ENCODE measurements at regions not wholly inside any gene's neighbourhood (a gene's known extent, or its start where the extent isn't known, plus 50 kb on each side); places are given as distances from the start of the nearest gene placed in this dataset.
A peak's percentile ranks its signal among the peaks of the same experiment; 100 is the strongest.

DNA sequence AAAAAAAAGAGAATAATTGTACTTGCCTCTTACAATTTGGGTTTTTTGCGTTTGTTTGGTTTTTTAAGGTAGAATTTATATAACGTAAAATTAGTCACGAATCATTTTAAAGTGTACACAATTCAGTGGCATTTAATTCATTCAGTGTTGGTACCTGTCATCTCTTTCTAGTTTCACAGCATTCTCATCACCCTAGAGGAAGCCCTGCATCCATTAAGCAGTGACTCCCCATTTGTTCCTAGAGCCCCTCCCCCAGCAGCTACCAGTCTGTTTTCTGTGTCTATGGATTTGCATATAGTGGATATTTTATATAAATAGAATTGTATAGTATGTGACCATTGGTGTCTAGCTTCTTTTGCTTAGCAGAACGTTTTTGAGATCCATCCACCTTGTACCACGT lies 233.2 kb upstream of the FMN2 start:
- no peak for DNase-seq (ENCODE audit: low read depth in 1 of 2, low spot score in 1 of 2)
- no peak for TF ChIP-seq GABPA (IDR thresholded peaks at IDR 0.05; ENCODE audit: low read depth)
- H3K4me3 ChIP-seq (replicated peaks; ENCODE audit: insufficient read depth, low read length): no peak overlapping the region
- H3K27me3 ChIP-seq (ENCODE audit: insufficient read depth, poor library complexity, severe bottlenecking): no peaks in the 10 kb centered on the region
- H3K27ac ChIP-seq (replicated peaks): no peak overlapping the region

DNA sequence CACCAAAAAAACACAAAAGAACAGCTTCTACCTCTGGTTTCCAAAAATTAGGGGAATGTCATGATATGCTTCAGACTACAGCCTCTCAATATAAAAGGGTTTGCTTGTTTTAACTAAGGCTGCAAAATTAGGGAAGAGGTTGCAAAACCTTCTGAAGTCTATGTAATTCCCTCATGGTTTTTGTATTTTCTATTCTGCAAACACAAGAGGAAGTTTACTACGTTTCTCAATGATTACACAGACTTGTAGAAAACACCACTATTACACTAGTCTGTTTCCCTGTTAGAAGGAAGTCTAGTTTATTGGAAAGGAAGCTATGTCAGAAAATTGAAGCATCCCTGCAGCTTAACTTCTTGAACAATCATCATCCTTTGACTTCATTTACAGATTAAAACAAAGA lies 229.7 kb upstream of the FMN2 start:
- DNase-seq (ENCODE audit: low read depth in 1 of 2, low spot score in 1 of 2): peak; percentile 3 to 5
- H3K27ac ChIP-seq (replicated peaks): 0 out of 2 replicates have a peak overlapping the region, but pooled peaks have one; percentile 21
- TF ChIP-seq POLR2AphosphoS5 (IDR thresholded peaks at IDR 0.05; ENCODE audit: low read depth): no peak
- TF ChIP-seq SPI1 (IDR thresholded peaks at IDR 0.05; ENCODE audit: borderline replicate concordance, low read depth): peak; percentile 51; the same call in 1 of the 2 replicates
- TF ChIP-seq, protein P1, sequence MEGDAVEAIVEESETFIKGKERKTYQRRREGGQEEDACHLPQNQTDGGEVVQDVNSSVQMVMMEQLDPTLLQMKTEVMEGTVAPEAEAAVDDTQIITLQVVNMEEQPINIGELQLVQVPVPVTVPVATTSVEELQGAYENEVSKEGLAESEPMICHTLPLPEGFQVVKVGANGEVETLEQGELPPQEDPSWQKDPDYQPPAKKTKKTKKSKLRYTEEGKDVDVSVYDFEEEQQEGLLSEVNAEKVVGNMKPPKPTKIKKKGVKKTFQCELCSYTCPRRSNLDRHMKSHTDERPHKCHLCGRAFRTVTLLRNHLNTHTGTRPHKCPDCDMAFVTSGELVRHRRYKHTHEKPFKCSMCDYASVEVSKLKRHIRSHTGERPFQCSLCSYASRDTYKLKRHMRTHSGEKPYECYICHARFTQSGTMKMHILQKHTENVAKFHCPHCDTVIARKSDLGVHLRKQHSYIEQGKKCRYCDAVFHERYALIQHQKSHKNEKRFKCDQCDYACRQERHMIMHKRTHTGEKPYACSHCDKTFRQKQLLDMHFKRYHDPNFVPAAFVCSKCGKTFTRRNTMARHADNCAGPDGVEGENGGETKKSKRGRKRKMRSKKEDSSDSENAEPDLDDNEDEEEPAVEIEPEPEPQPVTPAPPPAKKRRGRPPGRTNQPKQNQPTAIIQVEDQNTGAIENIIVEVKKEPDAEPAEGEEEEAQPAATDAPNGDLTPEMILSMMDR (IDR thresholded peaks at IDR 0.05; ENCODE audit: insufficient read depth, low read length): no peak
- H3K27me3 ChIP-seq (ENCODE audit: insufficient read depth, poor library complexity, severe bottlenecking): no peaks in the 10 kb centered on the region
- no peak overlapping the region for H3K4me3 ChIP-seq (replicated peaks; ENCODE audit: insufficient read depth, low read length)

DNA sequence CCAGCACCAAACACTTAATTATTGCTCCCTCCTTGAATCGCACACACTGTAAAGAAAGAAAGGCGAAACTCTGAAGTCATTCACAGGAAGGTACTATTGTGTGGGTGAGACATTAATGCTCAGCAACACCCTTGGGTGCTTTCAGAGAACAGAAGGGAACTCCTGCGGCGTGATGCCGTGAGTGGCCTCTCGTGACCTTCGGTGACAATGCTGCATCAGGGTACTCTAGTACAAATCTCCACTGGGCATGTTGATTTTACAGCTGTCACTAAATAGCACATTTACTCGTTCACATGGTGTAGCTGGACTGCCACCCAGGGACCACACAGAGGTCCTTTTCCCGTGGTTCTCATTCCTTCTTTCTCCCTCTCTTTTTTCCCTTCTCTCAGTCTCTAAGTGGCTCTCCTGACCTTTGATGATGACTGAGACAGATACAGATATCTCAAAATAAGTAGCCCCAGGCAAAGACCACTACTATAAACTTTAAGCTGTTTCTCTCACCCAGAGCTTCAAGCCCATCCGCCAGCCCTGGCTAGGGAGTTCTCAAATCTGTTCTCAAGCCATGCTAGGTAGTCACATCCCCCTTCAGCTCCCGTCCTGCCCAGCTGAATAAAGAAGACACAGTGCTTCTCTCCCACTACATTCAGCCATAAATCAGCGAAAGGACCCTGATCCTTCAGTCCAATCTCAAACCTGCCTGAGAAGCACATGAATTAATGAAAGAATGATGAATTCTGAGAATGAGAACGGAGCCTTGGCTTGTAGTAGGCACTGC lies 223.4 kb upstream of the FMN2 start:
- no peak for DNase-seq (ENCODE audit: low read depth in 1 of 2, low spot score in 1 of 2)
- Histone ChIP-seq H3K4me3 (replicated peaks; ENCODE audit: insufficient read depth, low read length) (no peak overlapping the region), H3K27ac (replicated peaks) (no peak overlapping the region), H3K27me3 (ENCODE audit: insufficient read depth, poor library complexity, severe bottlenecking) (no peaks in the 10 kb centered on the region)
- TF ChIP-seq GABPA (IDR thresholded peaks at IDR 0.05; ENCODE audit: low read depth) (no peak), SPI1 (IDR thresholded peaks at IDR 0.05; ENCODE audit: borderline replicate concordance, low read depth) (no peak), POLR2AphosphoS5 (IDR thresholded peaks at IDR 0.05; ENCODE audit: low read depth) (no peak)
- TF ChIP-seq, protein P2, sequence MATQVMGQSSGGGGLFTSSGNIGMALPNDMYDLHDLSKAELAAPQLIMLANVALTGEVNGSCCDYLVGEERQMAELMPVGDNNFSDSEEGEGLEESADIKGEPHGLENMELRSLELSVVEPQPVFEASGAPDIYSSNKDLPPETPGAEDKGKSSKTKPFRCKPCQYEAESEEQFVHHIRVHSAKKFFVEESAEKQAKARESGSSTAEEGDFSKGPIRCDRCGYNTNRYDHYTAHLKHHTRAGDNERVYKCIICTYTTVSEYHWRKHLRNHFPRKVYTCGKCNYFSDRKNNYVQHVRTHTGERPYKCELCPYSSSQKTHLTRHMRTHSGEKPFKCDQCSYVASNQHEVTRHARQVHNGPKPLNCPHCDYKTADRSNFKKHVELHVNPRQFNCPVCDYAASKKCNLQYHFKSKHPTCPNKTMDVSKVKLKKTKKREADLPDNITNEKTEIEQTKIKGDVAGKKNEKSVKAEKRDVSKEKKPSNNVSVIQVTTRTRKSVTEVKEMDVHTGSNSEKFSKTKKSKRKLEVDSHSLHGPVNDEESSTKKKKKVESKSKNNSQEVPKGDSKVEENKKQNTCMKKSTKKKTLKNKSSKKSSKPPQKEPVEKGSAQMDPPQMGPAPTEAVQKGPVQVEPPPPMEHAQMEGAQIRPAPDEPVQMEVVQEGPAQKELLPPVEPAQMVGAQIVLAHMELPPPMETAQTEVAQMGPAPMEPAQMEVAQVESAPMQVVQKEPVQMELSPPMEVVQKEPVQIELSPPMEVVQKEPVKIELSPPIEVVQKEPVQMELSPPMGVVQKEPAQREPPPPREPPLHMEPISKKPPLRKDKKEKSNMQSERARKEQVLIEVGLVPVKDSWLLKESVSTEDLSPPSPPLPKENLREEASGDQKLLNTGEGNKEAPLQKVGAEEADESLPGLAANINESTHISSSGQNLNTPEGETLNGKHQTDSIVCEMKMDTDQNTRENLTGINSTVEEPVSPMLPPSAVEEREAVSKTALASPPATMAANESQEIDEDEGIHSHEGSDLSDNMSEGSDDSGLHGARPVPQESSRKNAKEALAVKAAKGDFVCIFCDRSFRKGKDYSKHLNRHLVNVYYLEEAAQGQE (IDR thresholded peaks at IDR 0.05; ENCODE audit: insufficient replicate concordance, low read depth): no peak
- TF ChIP-seq, protein P1 (IDR thresholded peaks at IDR 0.05; ENCODE audit: insufficient read depth, low read length): no peak

DNA sequence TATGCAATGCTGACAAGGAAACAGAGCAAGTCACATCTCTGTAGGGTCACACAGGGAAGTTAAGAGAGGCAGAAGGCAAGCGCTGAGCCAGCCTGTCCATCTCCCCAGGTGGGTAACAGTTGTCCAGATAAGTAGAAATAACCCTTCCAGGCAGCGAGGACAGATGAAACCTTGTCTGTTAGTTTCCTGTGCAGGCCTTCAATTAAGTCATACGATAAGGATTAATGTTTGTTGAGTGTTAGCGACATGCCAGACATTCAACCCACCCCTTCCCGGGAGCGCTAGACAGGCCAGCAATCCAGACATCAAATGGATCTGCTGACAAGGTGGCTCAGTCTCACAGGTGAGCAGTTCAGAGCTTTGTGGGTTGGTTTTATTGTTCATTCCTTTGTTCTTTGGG lies 221.5 kb upstream of the FMN2 start:
- DNase-seq (ENCODE audit: low read depth in 1 of 2, low spot score in 1 of 2): no peak
- TF ChIP-seq GABPA (IDR thresholded peaks at IDR 0.05; ENCODE audit: low read depth): no peak
- Histone ChIP-seq H3K27me3 (ENCODE audit: insufficient read depth, poor library complexity, severe bottlenecking) (no peaks in the 10 kb centered on the region), H3K27ac (replicated peaks) (no peak overlapping the region), H3K4me3 (replicated peaks; ENCODE audit: insufficient read depth, low read length) (no peak overlapping the region)

DNA sequence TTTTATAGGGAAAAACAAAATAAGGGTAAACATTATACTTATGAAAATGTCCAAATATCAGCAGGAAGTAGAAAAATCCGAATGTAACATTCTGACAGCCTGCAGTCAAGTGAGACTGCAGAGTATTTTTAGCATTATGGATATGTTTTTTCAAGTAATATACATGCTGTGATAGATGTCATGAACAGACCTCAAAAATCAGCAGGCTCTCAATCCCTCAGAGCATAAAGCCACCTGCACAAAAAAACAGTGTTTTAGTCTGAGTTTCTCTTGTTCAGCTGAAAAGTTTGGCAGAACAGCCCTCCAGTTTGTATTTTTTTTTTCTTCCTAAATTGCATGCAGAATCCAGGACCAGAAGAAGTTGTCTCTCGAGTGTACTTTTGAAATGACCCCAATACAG lies 219.1 kb upstream of the FMN2 start:
- DNase-seq (ENCODE audit: low read depth in 1 of 2, low spot score in 1 of 2): no peak
- Histone ChIP-seq H3K27me3 (ENCODE audit: insufficient read depth, poor library complexity, severe bottlenecking) (no peaks in the 10 kb centered on the region), H3K27ac (replicated peaks) (no peak overlapping the region), H3K4me3 (replicated peaks; ENCODE audit: insufficient read depth, low read length) (no peak overlapping the region)
- TF ChIP-seq, protein P2 (IDR thresholded peaks at IDR 0.05; ENCODE audit: insufficient replicate concordance, low read depth): no peak
- TF ChIP-seq, protein P1 (IDR thresholded peaks at IDR 0.05; ENCODE audit: insufficient read depth, low read length): no peak
